ENCODE measurements at regions not wholly inside any gene's neighbourhood (a gene's known extent, or its start where the extent isn't known, plus 50 kb on each side); places are given as distances from the start of the nearest gene placed in this dataset.
"Not testable (repeated sequence)": the region's sequence is repeated elsewhere in the genome, so short reads cannot be mapped to it uniquely, and the experiment has no call there.

- ATAC-seq (no peak), DNase-seq (no peak)
- H3K9me3 ChIP-seq = peaks cover 3% of the 10 kb centered on the region
- no peak overlapping the region for H3K4me3 ChIP-seq
- no peaks in the 10 kb centered on the region for H3K4me1 ChIP-seq (ENCODE audit: low read depth)
- no peaks in the 10 kb centered on the region for H3K36me3 ChIP-seq (ENCODE audit: low read depth)
- TF ChIP-seq CTCF (IDR thresholded peaks at IDR 0.05) = no peak
- intact Hi-C loops (cut with DNase I, micrococcal nuclease) = no loop called here
These were observed 343.9 kb upstream of the CHST9 start for GRCh38 chr18:27528925-27529521.

- Histone ChIP-seq H3K4me1 (ENCODE audit: low read depth) (no peaks in the 10 kb centered on the region), H3K4me3 (no peak overlapping the region), H3K36me3 (ENCODE audit: low read depth) (no peaks in the 10 kb centered on the region), H3K9me3 (peaks cover 3% of the 10 kb centered on the region)
- TF ChIP-seq CTCF (IDR thresholded peaks at IDR 0.05) = no peak
- DNase-seq = no peak
- no peak for ATAC-seq
- intact Hi-C loops (cut with DNase I, micrococcal nuclease) = no loop called here
These were observed 342.7 kb upstream of the CHST9 start for GRCh38 chr18:27527856-27528255.

DNA sequence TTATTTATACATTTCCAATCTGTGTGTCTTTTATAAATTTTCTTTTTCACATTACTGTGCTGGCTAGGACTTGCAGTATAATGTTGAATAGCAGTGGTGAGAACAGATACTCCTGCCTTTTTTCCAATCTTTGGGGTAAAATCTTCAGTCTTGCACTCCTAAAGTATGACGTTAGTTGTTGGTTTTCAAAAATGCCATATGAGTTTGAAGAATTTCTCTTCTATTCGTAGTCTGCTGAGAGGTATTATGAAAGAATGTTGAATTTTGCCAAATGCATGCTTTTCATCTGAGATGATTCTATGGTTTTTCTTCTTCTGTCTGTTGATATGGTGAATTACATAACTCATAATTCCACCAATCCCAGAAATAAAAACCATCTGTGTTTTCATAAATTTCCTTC, 335.3 kb upstream of the CHST9 start:
- TF ChIP-seq CTCF (IDR thresholded peaks at IDR 0.05) = no peak
- DNase-seq = no peak

GRCh38 chr18:27510036-27510633, 325.0 kb upstream of the CHST9 start:
- H3K4me3 ChIP-seq; H3K4me1 ChIP-seq (ENCODE audit: low read depth); H3K36me3 ChIP-seq (ENCODE audit: low read depth); H3K9me3 ChIP-seq; intact Hi-C loops (cut with DNase I, micrococcal nuclease); ATAC-seq: not testable (repeated sequence)
- peak in 1 of 3 donors; percentile 3 for DNase-seq

More for the DNA sequence above, 335.3 kb upstream of the CHST9 start:
- intact Hi-C loops (cut with DNase I, micrococcal nuclease) = no loop called here
- no peak for ATAC-seq
- no peaks in the 10 kb centered on the region for H3K4me1 ChIP-seq (ENCODE audit: low read depth)
- H3K36me3 ChIP-seq (ENCODE audit: low read depth) = no peaks in the 10 kb centered on the region
- H3K4me3 ChIP-seq = no peak overlapping the region
- H3K9me3 ChIP-seq = no peaks in the 10 kb centered on the region

DNA sequence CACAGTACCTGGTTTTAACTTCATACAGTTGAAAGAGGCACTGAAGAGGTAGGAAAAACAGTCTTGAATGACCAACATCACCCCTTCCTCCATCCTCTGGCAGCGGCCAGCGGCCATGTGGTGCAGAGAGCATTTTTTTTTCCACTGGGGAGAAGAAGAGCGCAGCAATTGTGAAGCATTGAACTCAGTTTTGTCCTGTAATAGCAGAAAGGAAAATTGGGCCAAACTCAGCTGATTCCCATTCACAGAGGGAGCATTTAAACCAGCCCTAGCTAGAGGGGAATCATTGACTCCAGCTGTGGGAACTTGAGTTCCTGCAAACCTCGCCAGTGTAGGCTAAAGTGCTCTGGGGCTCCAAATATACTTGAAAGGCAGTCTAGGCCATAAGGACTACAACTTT, 316.6 kb upstream of the CHST9 start:
- Histone ChIP-seq H3K9me3 (no peaks in the 10 kb centered on the region), H3K4me1 (ENCODE audit: low read depth) (no peaks in the 10 kb centered on the region), H3K36me3 (ENCODE audit: low read depth) (no peaks in the 10 kb centered on the region), H3K4me3 (no peak overlapping the region)
- intact Hi-C loops (cut with DNase I, micrococcal nuclease) = no loop called here
- DNase-seq (no peak), ATAC-seq (no peak)
- no peak for TF ChIP-seq CTCF (IDR thresholded peaks at IDR 0.05)

DNA sequence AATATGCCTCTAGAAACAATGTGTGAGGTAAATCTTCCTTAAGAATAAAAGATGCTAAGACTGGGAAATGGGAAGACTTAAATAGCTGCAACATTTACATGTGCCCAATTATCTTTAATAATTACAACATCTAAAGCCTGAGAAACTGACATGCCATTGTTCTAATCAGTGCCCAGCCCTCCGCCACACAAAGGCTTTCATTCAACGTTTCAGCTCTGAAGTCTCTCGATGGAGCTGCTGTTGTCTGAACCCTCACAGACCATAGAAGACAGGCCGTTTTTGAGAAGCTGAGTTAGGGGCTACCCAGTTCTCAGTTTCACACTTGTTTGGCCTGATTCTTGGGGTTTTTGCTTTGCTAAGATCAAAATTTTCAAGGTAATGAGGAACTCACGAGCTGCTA, 315.4 kb upstream of the CHST9 start:
- Histone ChIP-seq H3K4me1 (ENCODE audit: low read depth) (no peaks in the 10 kb centered on the region), H3K36me3 (ENCODE audit: low read depth) (no peaks in the 10 kb centered on the region), H3K9me3 (no peaks in the 10 kb centered on the region), H3K4me3 (no peak overlapping the region)
- intact Hi-C loops (cut with DNase I, micrococcal nuclease) = no loop called here
- ATAC-seq (no peak), DNase-seq (no peak)
- no peak for TF ChIP-seq CTCF (IDR thresholded peaks at IDR 0.05)
